K562 (cell line): ENCODE measurements at regions not wholly inside any gene's neighbourhood (a gene's known extent, or its start where the extent isn't known, plus 50 kb on each side); places are given as distances from the start of the nearest gene placed in this dataset.

Experiments
- BRF1 ChIP-seq: IDR thresholded peaks from 3 replicates; pipeline ENCODE4 v1.6.1; 2011; ENCODE audit warnings: borderline replicate concordance, mild to moderate bottlenecking; ENCODE audit not compliant: insufficient read length; ENCODE audit errors: extremely low read depth
- CBFA2T2 ChIP-seq: fragments of 450-650 bp; conservative IDR thresholded peaks from 2 replicates; pipeline ENCODE4 v1.6.1; 2017; ENCODE audit warnings: mild to moderate bottlenecking
- FOXM1 ChIP-seq, 2 experiments: fragments of 450-650 bp in 1 of 2; sonication (generic) in 1 of 2; formaldehyde crosslinking in 1 of 2; IDR thresholded peaks; 2 replicates each; pipeline versions ENCODE4 v1.6.1 to v1.9.0; 2017 to 2022; ENCODE audit warnings: low read depth in 2 of 2, mild to moderate bottlenecking in 2 of 2, missing genetic modification reagents in 1 of 2, moderate library complexity in 1 of 2
- FUS ChIP-seq: fragments of 200-400 bp; formaldehyde crosslinking; optimal IDR thresholded peaks from 2 replicates; pipeline ENCODE3; 2017; ENCODE audit warnings: low read depth, low read length
- GTF2F1 ChIP-seq: IDR thresholded peaks from 2 replicates; pipeline ENCODE4 v1.6.1; 2011; ENCODE audit warnings: low read depth, low read length, improper control_type of control experiment
- HNRNPK ChIP-seq: fragments of 200-400 bp; formaldehyde crosslinking; IDR thresholded peaks from one replicate; pipeline ENCODE4 v1.6.1; 2018; ENCODE audit warnings: mild to moderate bottlenecking, low read depth, low read length; ENCODE audit not compliant: poor library complexity, severe bottlenecking
- MAFG ChIP-seq: fragments of 450-650 bp; conservative IDR thresholded peaks from 2 replicates; pipeline ENCODE4 v1.6.1; 2016; ENCODE audit warnings: missing genetic modification characterization, missing compliant biosample characterization
- SAP30 ChIP-seq: fragments of 200-600 bp; sonication (generic); IDR thresholded peaks from 2 replicates; pipeline ENCODE4 v1.6.1; 2012; ENCODE audit warnings: borderline replicate concordance, low read depth, mild to moderate bottlenecking, moderate library complexity, low read length, control low read depth, inconsistent platforms; ENCODE audit not compliant: insufficient read depth, poor library complexity, severe bottlenecking
- SOX6 ChIP-seq: fragments of 450-650 bp; IDR thresholded peaks from 2 replicates; pipeline ENCODE4 v1.6.1; 2014; ENCODE audit warnings: mild to moderate bottlenecking
- ZNF146 ChIP-seq: IDR thresholded peaks from one replicate; pipeline ENCODE4 v1.6.1; 2018; ENCODE audit warnings: missing compliant biosample characterization; ENCODE audit not compliant: unreplicated experiment
- ZNF57 ChIP-seq: fragments of 450-650 bp; formaldehyde crosslinking; IDR thresholded peaks from 2 replicates; pipeline ENCODE4 v1.4.0; 2020; ENCODE audit warnings: mild to moderate bottlenecking, moderate library complexity
- TF ChIP-seq, protein P1 (sequence below): fragments of 450-650 bp; formaldehyde crosslinking; IDR thresholded peaks from 2 replicates; pipeline ENCODE4 v1.4.0; 2022; ENCODE audit warnings: missing genetic modification characterization
- TF ChIP-seq, protein P2 (sequence below): sonication (generic); formaldehyde crosslinking; IDR thresholded peaks from 2 replicates; pipeline ENCODE4 v1.8.0; 2022; ENCODE audit warnings: mild to moderate bottlenecking, missing genetic modification reagents
- TF ChIP-seq, protein P3 (sequence below), 2 experiments: fragments of 450-650 bp; formaldehyde crosslinking in 1 of 2; IDR thresholded peaks; 2 replicates each; pipeline versions ENCODE4 v1.4.0 to v1.6.1; 2014 to 2020; ENCODE audit warnings: mild to moderate bottlenecking in 2 of 2, borderline replicate concordance in 1 of 2, low read depth in 1 of 2

DNA sequence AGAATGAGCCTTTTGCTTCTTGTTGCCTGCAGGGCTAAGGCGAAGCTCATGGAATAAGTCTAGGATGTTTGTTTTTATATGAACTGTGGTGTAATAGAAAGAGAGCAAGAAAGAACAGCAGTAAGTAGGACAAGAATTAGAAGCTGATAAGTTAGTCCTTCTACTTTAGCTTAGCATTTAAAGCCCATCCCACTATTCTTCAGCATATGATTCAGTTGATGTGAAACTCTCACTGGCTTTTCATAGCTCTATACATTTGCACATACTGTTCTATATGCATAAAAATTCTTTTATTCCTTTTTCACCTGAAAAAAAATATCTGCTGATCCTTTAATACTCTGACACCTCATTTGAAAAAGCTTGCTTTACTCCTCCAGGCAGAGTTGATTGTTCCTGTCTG, 712.0 kb downstream of the USP25 start:
- TF ChIP-seq, protein P1, sequence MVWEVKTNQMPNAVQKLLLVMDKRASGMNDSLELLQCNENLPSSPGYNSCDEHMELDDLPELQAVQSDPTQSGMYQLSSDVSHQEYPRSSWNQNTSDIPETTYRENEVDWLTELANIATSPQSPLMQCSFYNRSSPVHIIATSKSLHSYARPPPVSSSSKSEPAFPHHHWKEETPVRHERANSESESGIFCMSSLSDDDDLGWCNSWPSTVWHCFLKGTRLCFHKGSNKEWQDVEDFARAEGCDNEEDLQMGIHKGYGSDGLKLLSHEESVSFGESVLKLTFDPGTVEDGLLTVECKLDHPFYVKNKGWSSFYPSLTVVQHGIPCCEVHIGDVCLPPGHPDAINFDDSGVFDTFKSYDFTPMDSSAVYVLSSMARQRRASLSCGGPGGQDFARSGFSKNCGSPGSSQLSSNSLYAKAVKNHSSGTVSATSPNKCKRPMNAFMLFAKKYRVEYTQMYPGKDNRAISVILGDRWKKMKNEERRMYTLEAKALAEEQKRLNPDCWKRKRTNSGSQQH (CRISPR knock-in tag): no peak
- TF ChIP-seq CBFA2T2: no peak
- no peak for TF ChIP-seq MAFG (tag)
- no peak for TF ChIP-seq SOX6
- no peak for TF ChIP-seq BRF1
- TF ChIP-seq SAP30: no peak
- no peak for TF ChIP-seq ZNF57
- TF ChIP-seq GTF2F1: no peak
- TF ChIP-seq, protein P2, sequence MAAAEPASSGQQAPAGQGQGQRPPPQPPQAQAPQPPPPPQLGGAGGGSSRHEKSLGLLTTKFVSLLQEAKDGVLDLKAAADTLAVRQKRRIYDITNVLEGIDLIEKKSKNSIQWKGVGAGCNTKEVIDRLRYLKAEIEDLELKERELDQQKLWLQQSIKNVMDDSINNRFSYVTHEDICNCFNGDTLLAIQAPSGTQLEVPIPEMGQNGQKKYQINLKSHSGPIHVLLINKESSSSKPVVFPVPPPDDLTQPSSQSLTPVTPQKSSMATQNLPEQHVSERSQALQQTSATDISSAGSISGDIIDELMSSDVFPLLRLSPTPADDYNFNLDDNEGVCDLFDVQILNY (CRISPR knock-in tag): no peak
- TF ChIP-seq FOXM1 (IDR thresholded peaks at IDR 0.05; ENCODE audit: low read depth): no peak
- TF ChIP-seq FOXM1 (CRISPR knock-in tag; IDR thresholded peaks at IDR 0.05; ENCODE audit: low read depth): no peak
- TF ChIP-seq ZNF146 (CRISPR knock-in tag): no peak
- no peak for TF ChIP-seq FUS
- TF ChIP-seq, protein P3, sequence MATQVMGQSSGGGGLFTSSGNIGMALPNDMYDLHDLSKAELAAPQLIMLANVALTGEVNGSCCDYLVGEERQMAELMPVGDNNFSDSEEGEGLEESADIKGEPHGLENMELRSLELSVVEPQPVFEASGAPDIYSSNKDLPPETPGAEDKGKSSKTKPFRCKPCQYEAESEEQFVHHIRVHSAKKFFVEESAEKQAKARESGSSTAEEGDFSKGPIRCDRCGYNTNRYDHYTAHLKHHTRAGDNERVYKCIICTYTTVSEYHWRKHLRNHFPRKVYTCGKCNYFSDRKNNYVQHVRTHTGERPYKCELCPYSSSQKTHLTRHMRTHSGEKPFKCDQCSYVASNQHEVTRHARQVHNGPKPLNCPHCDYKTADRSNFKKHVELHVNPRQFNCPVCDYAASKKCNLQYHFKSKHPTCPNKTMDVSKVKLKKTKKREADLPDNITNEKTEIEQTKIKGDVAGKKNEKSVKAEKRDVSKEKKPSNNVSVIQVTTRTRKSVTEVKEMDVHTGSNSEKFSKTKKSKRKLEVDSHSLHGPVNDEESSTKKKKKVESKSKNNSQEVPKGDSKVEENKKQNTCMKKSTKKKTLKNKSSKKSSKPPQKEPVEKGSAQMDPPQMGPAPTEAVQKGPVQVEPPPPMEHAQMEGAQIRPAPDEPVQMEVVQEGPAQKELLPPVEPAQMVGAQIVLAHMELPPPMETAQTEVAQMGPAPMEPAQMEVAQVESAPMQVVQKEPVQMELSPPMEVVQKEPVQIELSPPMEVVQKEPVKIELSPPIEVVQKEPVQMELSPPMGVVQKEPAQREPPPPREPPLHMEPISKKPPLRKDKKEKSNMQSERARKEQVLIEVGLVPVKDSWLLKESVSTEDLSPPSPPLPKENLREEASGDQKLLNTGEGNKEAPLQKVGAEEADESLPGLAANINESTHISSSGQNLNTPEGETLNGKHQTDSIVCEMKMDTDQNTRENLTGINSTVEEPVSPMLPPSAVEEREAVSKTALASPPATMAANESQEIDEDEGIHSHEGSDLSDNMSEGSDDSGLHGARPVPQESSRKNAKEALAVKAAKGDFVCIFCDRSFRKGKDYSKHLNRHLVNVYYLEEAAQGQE (IDR thresholded peaks at IDR 0.05; ENCODE audit: borderline replicate concordance): no peak
- TF ChIP-seq, protein P3 (CRISPR knock-in tag; IDR thresholded peaks at IDR 0.05; ENCODE audit: low read depth): no peak
- no peak for TF ChIP-seq HNRNPK
